ENCODE measurements at regions not wholly inside any gene's neighbourhood (a gene's known extent, or its start where the extent isn't known, plus 50 kb on each side); places are given as distances from the start of the nearest gene placed in this dataset.

GRCh38 chr2:39608263-39608575 lies 57.5 kb upstream of the TMEM178A start:
- Histone ChIP-seq H3K27ac (no peak overlapping the region), H3K27me3 (no peaks in the 10 kb centered on the region), H3K36me3 (no peaks in the 10 kb centered on the region), H3K4me1 (peaks cover 0 to 10% (median 3%) of the 10 kb centered on the region in 4 donors), H3K4me3 (no peak overlapping the region), H3K9me3 (no peaks in the 10 kb centered on the region)
- DNase-seq (no peak), ATAC-seq (ENCODE audit: low FRiP score in 2 of 2) (no peak)
- TF ChIP-seq POLR2AphosphoS5 (IDR thresholded peaks at IDR 0.05) (no peak), CTCF (IDR thresholded peaks at IDR 0.05) (no peak), POLR2A (IDR thresholded peaks at IDR 0.05) (no peak), EP300 (IDR thresholded peaks at IDR 0.05) (no peak)
- 89 to 91% methylated on average over 4 of the region's 4 CpGs for WGBS, 2 donors

- Histone ChIP-seq H3K27me3 (no peaks in the 10 kb centered on the region), H3K4me1 (peaks cover 0 to 10% (median 3%) of the 10 kb centered on the region in 4 donors), H3K4me3 (no peak overlapping the region), H3K27ac (no peak overlapping the region), H3K36me3 (no peaks in the 10 kb centered on the region), H3K9me3 (no peaks in the 10 kb centered on the region)
- no peak for DNase-seq
- 47 to 63% methylated on average over 6 of the region's 6 CpGs for WGBS, 2 donors
- peak; percentile 34 to 56 for ATAC-seq (ENCODE audit: low FRiP score in 2 of 2)
- TF ChIP-seq POLR2A (IDR thresholded peaks at IDR 0.05) (no peak), POLR2AphosphoS5 (IDR thresholded peaks at IDR 0.05) (no peak), EP300 (IDR thresholded peaks at IDR 0.05) (no peak), CTCF (IDR thresholded peaks at IDR 0.05) (no peak)
These were observed 56.9 kb upstream of the TMEM178A start for GRCh38 chr2:39608686-39609441.

GRCh38 chr2:39609917-39610316 lies 55.8 kb upstream of the TMEM178A start:
- Histone ChIP-seq H3K36me3 (no peaks in the 10 kb centered on the region), H3K27me3 (no peaks in the 10 kb centered on the region), H3K4me1 (peaks cover 0 to 10% (median 3%) of the 10 kb centered on the region in 4 donors), H3K4me3 (no peak overlapping the region), H3K9me3 (no peaks in the 10 kb centered on the region), H3K27ac (no peak overlapping the region)
- DNase-seq (no peak), ATAC-seq (ENCODE audit: low FRiP score in 2 of 2) (no peak)
- WGBS, 2 donors = 73 to 81% methylated on average over 2 of the region's 2 CpGs
- TF ChIP-seq POLR2A (IDR thresholded peaks at IDR 0.05) = no peak
- no peak for TF ChIP-seq CTCF (IDR thresholded peaks at IDR 0.05)
- TF ChIP-seq POLR2AphosphoS5 (IDR thresholded peaks at IDR 0.05) = no peak
- TF ChIP-seq EP300 (IDR thresholded peaks at IDR 0.05) = no peak

GRCh38 chr2:39615675-39616074 lies 50.0 kb upstream of the TMEM178A start:
- Histone ChIP-seq H3K27ac (no peak overlapping the region), H3K36me3 (no peaks in the 10 kb centered on the region), H3K4me3 (no peak overlapping the region), H3K27me3 (no peaks in the 10 kb centered on the region), H3K4me1 (peaks cover 2 to 15% (median 9%) of the 10 kb centered on the region in 4 donors), H3K9me3 (no peaks in the 10 kb centered on the region)
- DNase-seq (no peak), ATAC-seq (ENCODE audit: low FRiP score in 2 of 2) (no peak)
- TF ChIP-seq EP300 (IDR thresholded peaks at IDR 0.05) (no peak), CTCF (IDR thresholded peaks at IDR 0.05) (no peak), POLR2A (IDR thresholded peaks at IDR 0.05) (no peak), POLR2AphosphoS5 (IDR thresholded peaks at IDR 0.05) (no peak)
- 0% methylated on average over 1 of the region's 1 CpG; no CpG with 5 or more reads in 1 of the 2 donors for WGBS, 2 donors
